NT2/D1 (cell line): ENCODE measurements at regions not wholly inside any gene's neighbourhood (a gene's known extent, or its start where the extent isn't known, plus 50 kb on each side); places are given as distances from the start of the nearest gene placed in this dataset.
"Not testable (repeated sequence)": the region's sequence is repeated elsewhere in the genome, so short reads cannot be mapped to it uniquely, and the experiment has no call there.

Experiments used
- SUZ12 ChIP-seq: IDR thresholded peaks from 2 replicates; pipeline ENCODE4 v1.6.1; 2011; ENCODE audit not compliant: insufficient read length, insufficient read depth; ENCODE audit errors: extremely low read depth
- YY1 ChIP-seq: IDR thresholded peaks from 2 replicates; pipeline ENCODE4 v1.6.1; 2011; ENCODE audit not compliant: insufficient read length, insufficient read depth
- ZNF274 ChIP-seq: IDR thresholded peaks from 2 replicates; pipeline ENCODE4 v1.6.1; 2011; ENCODE audit warnings: mild to moderate bottlenecking, low read depth, low read length

GRCh38 chr3:182156326-182156725, 444.6 kb downstream of the SOX2 start:
- TF ChIP-seq ZNF274, YY1, SUZ12: not testable (repeated sequence)
